Heart right ventricle (tissue), 16 donors: ENCODE measurements at regions not wholly inside any gene's neighbourhood (a gene's known extent, or its start where the extent isn't known, plus 50 kb on each side); places are given as distances from the start of the nearest gene placed in this dataset.

ENCODE experiments used
- ATAC-seq, 8 donors: fragments of 200-7000 bp; cut with Tn5 transposase; one replicate each; pipeline ENCODE4 v1.9.1; 2020; ENCODE audit warnings: mild to moderate bottlenecking in 8 of 8, moderate library complexity in 8 of 8, moderate number of reproducible peaks in 1 of 8
- DNase-seq, 2 donors: peaks; one replicate each; pipeline ENCODE4 v3.0.0-alpha.2; 2020
- H3K27ac ChIP-seq, 10 donors: fragments of 200-600 bp; sonication (generic) in 2 of 10; one replicate each; pipeline versions ENCODE4 v1.5.0 to v1.8.0; 2020 to 2022; ENCODE audit warnings: mild to moderate bottlenecking in 3 of 10
- H3K27me3 ChIP-seq, 7 donors: fragments of 200-600 bp; one replicate each; pipeline ENCODE4 v1.8.0; 2021 to 2022; ENCODE audit warnings: mild to moderate bottlenecking in 2 of 7
- H3K36me3 ChIP-seq, 9 donors: fragments of 200-600 bp; sonication (generic) in 1 of 9; one replicate each; pipeline versions ENCODE4 v1.5.0 to v1.8.0; 2020 to 2022; ENCODE audit warnings: mild to moderate bottlenecking in 2 of 9
- H3K4me1 ChIP-seq, 9 donors: fragments of 200-600 bp; sonication (generic) in 1 of 9; one replicate each; pipeline versions ENCODE4 v1.5.0 to v1.8.0; 2020 to 2022; ENCODE audit warnings: mild to moderate bottlenecking in 4 of 9
- H3K4me3 ChIP-seq, 10 donors: fragments of 200-600 bp; sonication (generic) in 2 of 10; one replicate each; pipeline versions ENCODE4 v1.5.0 to v1.8.0; 2020 to 2022; ENCODE audit warnings: mild to moderate bottlenecking in 7 of 10, moderate library complexity in 2 of 10
- H3K9me3 ChIP-seq, 11 donors: fragments of 200-600 bp in 10 of 11; sonication (generic) in 2 of 11; one replicate each; pipeline versions ENCODE4 v1.5.0 to v1.8.0; 2013 to 2022; ENCODE audit warnings: mild to moderate bottlenecking in 2 of 11, control low read depth in 1 of 11, moderate library complexity in 1 of 11
- CTCF ChIP-seq, 9 donors: fragments of 200-600 bp; sonication (generic) in 2 of 9; IDR thresholded peaks; one replicate each; pipeline versions ENCODE4 v1.5.0 to v1.8.0; 2021 to 2022; ENCODE audit warnings: antibody characterized with exemption in 9 of 9, mild to moderate bottlenecking in 5 of 9, moderate library complexity in 1 of 9
- WGBS, 2 donors: extraction: QIAGEN DNeasy Blood & Tissue Kit; methylation state at CpG; one replicate each; pipeline ENCODE4 v1.1.7; 2013; ENCODE audit warnings: inconsistent platforms in 1 of 2; 5-methylcytosine and 5-hydroxymethylcytosine counted together
- intact Hi-C, 10 donors: fragments of 100-400 bp; cut with DNase I; formaldehyde crosslinking; loops; one replicate each; pipeline versions ENCODE4 v1.11.1 to v1.14.2; 2022
- donor health status: Arrhythmogenic right ventricular cardiomyopathy.
- donor health status: ischemic (EF 13 %, LVEDD 7.1; RV severe dilation, severe dysfunction).
- donor health status: healthy with polysubstance abuse.
- donor health status: DM: no; HTN: yes; CAD: no.
- donor health status: DM: no; HTN: no; CAD: no.
- donor health status: ischemic (EF 25% LVEDD 6.9; RV normal size, moderate dysfunction).
- donor health status: ischemic (EF 25% LVEDD 5.7; RV mildly dilated, moderate dysfunction).
- donor health status: healthy.
- donor health status: DM: yes; HTN: yes; CAD: no.
- donor health status: Ischemic cardiomyopathy.
- donor health status: ischemic (EF 35%, LVEDD 5.7; RV mildly dilated, moderate dysfunction).
- donor health status: nonischemic (EF 11% LVEDD 7.7; RV severe dilation, severe dysfunction).
- donor health status: DM: yes; HTN: yes; CAD: no.
- donor health status: PGD.
- donor health status: ischemic (EF 29% LVEDD 5.4; RV normal size, mild dysfunction).
- donor health status: nonischemic (EF 23%, LVEDD 6.1; RV moderate dilation, normal function).

- Histone ChIP-seq H3K4me1 (no peaks in the 10 kb centered on the region), H3K27ac (no peak overlapping the region), H3K36me3 (no peaks in the 10 kb centered on the region), H3K4me3 (no peak overlapping the region), H3K27me3 (peaks cover 0 to 17% (median 6%) of the 10 kb centered on the region in 7 donors), H3K9me3 (no peaks in the 10 kb centered on the region)
- intact Hi-C loops: no loop called here
- DNase-seq (no peak), ATAC-seq (no peak)
- no peak for TF ChIP-seq CTCF (IDR thresholded peaks at IDR 0.05)
- 68 to 74% methylated on average over 11 of the region's 11 CpGs for WGBS, 2 donors
Observed at GRCh38 chr6:44674226-44675155, 287.0 kb downstream of the CDC5L start.

- Histone ChIP-seq H3K4me1 (no peaks in the 10 kb centered on the region), H3K4me3 (no peak overlapping the region), H3K27me3 (peaks cover 0 to 17% (median 6%) of the 10 kb centered on the region in 7 donors), H3K36me3 (no peaks in the 10 kb centered on the region), H3K9me3 (no peaks in the 10 kb centered on the region), H3K27ac (no peak overlapping the region)
- DNase-seq (no peak), ATAC-seq (no peak)
- no peak for TF ChIP-seq CTCF (IDR thresholded peaks at IDR 0.05)
- 89 to 94% methylated on average over 2 of the region's 2 CpGs for WGBS, 2 donors
- intact Hi-C loops: no loop called here
Observed at GRCh38 chr6:44675449-44675848, 287.9 kb downstream of the CDC5L start.

GRCh38 chr6:44676246-44676790, 288.8 kb downstream of the CDC5L start:
- Histone ChIP-seq H3K4me3 (no peak overlapping the region), H3K4me1 (no peaks in the 10 kb centered on the region), H3K27ac (no peak overlapping the region), H3K9me3 (no peaks in the 10 kb centered on the region), H3K36me3 (no peaks in the 10 kb centered on the region), H3K27me3 (peaks cover 0 to 17% (median 6%) of the 10 kb centered on the region in 7 donors)
- no peak for DNase-seq
- intact Hi-C loops: no loop called here
- 87 to 89% methylated on average over 8 of the region's 8 CpGs for WGBS, 2 donors
- ATAC-seq: no peak
- TF ChIP-seq CTCF (IDR thresholded peaks at IDR 0.05): no peak

DNA sequence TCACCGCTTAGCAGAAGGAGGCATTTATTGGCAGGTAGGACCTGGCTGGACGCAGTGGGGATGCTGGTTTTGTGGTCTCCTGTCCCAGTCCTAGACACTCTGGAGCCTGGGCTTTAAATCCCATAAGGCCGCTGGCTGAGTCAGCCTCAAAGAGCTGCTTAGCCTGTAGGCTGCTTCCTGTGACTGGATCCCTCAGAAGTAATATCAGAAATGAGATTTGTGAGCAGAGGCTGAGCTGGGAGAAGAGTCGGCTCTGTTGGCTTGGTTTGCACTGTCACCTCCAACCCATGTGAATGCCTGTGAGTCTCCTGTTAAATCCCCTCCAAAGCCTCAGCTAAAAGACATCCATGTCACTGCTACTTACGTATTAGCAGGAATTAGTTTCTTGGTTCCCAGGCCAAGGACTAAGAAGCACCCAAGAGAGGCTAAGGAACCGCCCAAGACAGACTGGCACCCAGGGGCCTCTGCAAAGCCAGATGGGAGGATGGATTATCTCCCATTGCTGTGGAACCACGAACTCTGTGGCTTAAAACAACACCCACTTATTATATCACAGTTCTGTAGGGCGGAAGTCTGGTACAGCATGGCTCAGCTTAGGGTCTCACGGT, 289.4 kb downstream of the CDC5L start:
- peaks cover 0 to 17% (median 6%) of the 10 kb centered on the region in 7 donors for H3K27me3 ChIP-seq
- DNase-seq (no peak), ATAC-seq (no peak)
- TF ChIP-seq CTCF (IDR thresholded peaks at IDR 0.05): no peak
- WGBS, 2 donors: 84 to 86% methylated on average over 9 of the region's 9 CpGs
- H3K4me3 ChIP-seq: no peak overlapping the region
- H3K36me3 ChIP-seq: no peaks in the 10 kb centered on the region
- H3K27ac ChIP-seq: no peak overlapping the region
- H3K4me1 ChIP-seq: no peaks in the 10 kb centered on the region
- intact Hi-C loops: no loop called here
- H3K9me3 ChIP-seq: no peaks in the 10 kb centered on the region
